ENCODE measurements at regions not wholly inside any gene's neighbourhood (a gene's known extent, or its start where the extent isn't known, plus 50 kb on each side); places are given as distances from the start of the nearest gene placed in this dataset.
"Not testable (repeated sequence)": the region's sequence is repeated elsewhere in the genome, so short reads cannot be mapped to it uniquely, and the experiment has no call there.

GRCh38 chr7:106344861-106345260 is 60.1 kb upstream of the NAMPT start:
- Histone ChIP-seq H3K27ac (ENCODE audit: low read depth, low read length, poor library complexity, severe bottlenecking) (no peak overlapping the region), H3K36me3 (ENCODE audit: insufficient read depth, low read length, poor library complexity, severe bottlenecking) (no peaks in the 10 kb centered on the region), H3K27me3 (replicated peaks; ENCODE audit: insufficient read depth, low read depth, low read length, poor library complexity) (no peaks in the 10 kb centered on the region), H3K4me1 (ENCODE audit: insufficient read depth, low read length, poor library complexity, severe bottlenecking) (peaks cover 20% of the 10 kb centered on the region), H3K9me3 (ENCODE audit: low read depth, low read length, poor library complexity, severe bottlenecking) (peaks cover 20% of the 10 kb centered on the region), H3K4me3 (ENCODE audit: low read depth, low read length, poor library complexity, severe bottlenecking) (no peak overlapping the region)
- CTCF ChIA-PET, result no interaction called here
- BruUV-seq (replicated peaks), result no TSS peak
- POLR2A ChIA-PET (ENCODE audit: low non-redundant PET), result no interaction called here
- TF ChIP-seq CTCF (conservative IDR thresholded peaks at IDR 0.05; ENCODE audit: low read depth, low read length), result no peak
- TF ChIP-seq EZH2 (IDR thresholded peaks at IDR 0.05; ENCODE audit: borderline replicate concordance, low read depth, low read length, poor library complexity, severe bottlenecking), result no peak
- intact Hi-C loops (cut with micrococcal nuclease; ENCODE audit: unreplicated experiment), result no loop called here
- no peak for DNase-seq (ENCODE audit: low spot score)

GRCh38 chr7:106344211-106344610 is 59.4 kb upstream of the NAMPT start:
- no peak for DNase-seq (ENCODE audit: low spot score)
- Histone ChIP-seq H3K9me3 (ENCODE audit: low read depth, low read length, poor library complexity, severe bottlenecking) (peaks cover 25% of the 10 kb centered on the region), H3K4me1 (ENCODE audit: insufficient read depth, low read length, poor library complexity, severe bottlenecking) (peaks cover 20% of the 10 kb centered on the region), H3K36me3 (ENCODE audit: insufficient read depth, low read length, poor library complexity, severe bottlenecking) (no peaks in the 10 kb centered on the region), H3K4me3 (ENCODE audit: low read depth, low read length, poor library complexity, severe bottlenecking) (no peak overlapping the region), H3K27ac (ENCODE audit: low read depth, low read length, poor library complexity, severe bottlenecking) (no peak overlapping the region), H3K27me3 (replicated peaks; ENCODE audit: insufficient read depth, low read depth, low read length, poor library complexity) (no peaks in the 10 kb centered on the region)
- BruUV-seq (replicated peaks), result no TSS peak
- TF ChIP-seq EZH2 (IDR thresholded peaks at IDR 0.05; ENCODE audit: borderline replicate concordance, low read depth, low read length, poor library complexity, severe bottlenecking) (no peak), CTCF (conservative IDR thresholded peaks at IDR 0.05; ENCODE audit: low read depth, low read length) (no peak)
- ChIA-PET CTCF (no interaction called here), POLR2A (ENCODE audit: low non-redundant PET) (no interaction called here)
- intact Hi-C loops (cut with micrococcal nuclease; ENCODE audit: unreplicated experiment), result no loop called here

- H3K9me3 ChIP-seq (ENCODE audit: low read depth, low read length, poor library complexity, severe bottlenecking), result peaks cover 35% of the 10 kb centered on the region
- DNase-seq (ENCODE audit: low spot score); H3K4me3 ChIP-seq (ENCODE audit: low read depth, low read length, poor library complexity, severe bottlenecking); H3K27ac ChIP-seq (ENCODE audit: low read depth, low read length, poor library complexity, severe bottlenecking); H3K36me3 ChIP-seq (ENCODE audit: insufficient read depth, low read length, poor library complexity, severe bottlenecking); intact Hi-C loops (cut with micrococcal nuclease; ENCODE audit: unreplicated experiment); H3K27me3 ChIP-seq (replicated peaks; ENCODE audit: insufficient read depth, low read depth, low read length, poor library complexity); CTCF ChIA-PET; POLR2A ChIA-PET (ENCODE audit: low non-redundant PET); BruUV-seq (replicated peaks): not testable (repeated sequence)
- H3K4me1 ChIP-seq (ENCODE audit: insufficient read depth, low read length, poor library complexity, severe bottlenecking), result peaks cover 18% of the 10 kb centered on the region
Observed at GRCh38 chr7:106342049-106342448, 57.3 kb upstream of the NAMPT start.

- H3K27ac ChIP-seq (ENCODE audit: low read depth, low read length, poor library complexity, severe bottlenecking); POLR2A ChIA-PET (ENCODE audit: low non-redundant PET); H3K27me3 ChIP-seq (replicated peaks; ENCODE audit: insufficient read depth, low read depth, low read length, poor library complexity); H3K4me3 ChIP-seq (ENCODE audit: low read depth, low read length, poor library complexity, severe bottlenecking); H3K36me3 ChIP-seq (ENCODE audit: insufficient read depth, low read length, poor library complexity, severe bottlenecking); DNase-seq (ENCODE audit: low spot score); BruUV-seq (replicated peaks); intact Hi-C loops (cut with micrococcal nuclease; ENCODE audit: unreplicated experiment); H3K4me1 ChIP-seq (ENCODE audit: insufficient read depth, low read length, poor library complexity, severe bottlenecking); CTCF ChIA-PET: not testable (repeated sequence)
- H3K9me3 ChIP-seq (ENCODE audit: low read depth, low read length, poor library complexity, severe bottlenecking), result peaks cover 40% of the 10 kb centered on the region
Observed at GRCh38 chr7:106340247-106340596, 55.4 kb upstream of the NAMPT start.

All from A673 (cell line).